Endothelial cell of umbilical vein (primary cell): ENCODE measurements at regions not wholly inside any gene's neighbourhood (a gene's known extent, or its start where the extent isn't known, plus 50 kb on each side); places are given as distances from the start of the nearest gene placed in this dataset.

Experiments
- EZH2 ChIP-seq: IDR thresholded peaks from 2 replicates; pipeline ENCODE4 v1.6.1; 2012; ENCODE audit warnings: borderline replicate concordance, low read depth, mild to moderate bottlenecking, moderate library complexity, low read length, inconsistent platforms; ENCODE audit not compliant: severe bottlenecking
- GATA2 ChIP-seq: IDR thresholded peaks from 2 replicates; pipeline ENCODE4 v1.7.0; 2011; ENCODE audit warnings: low read depth, mild to moderate bottlenecking, moderate library complexity, mixed read lengths, low read length; ENCODE audit not compliant: insufficient read length, insufficient read depth
- JUN ChIP-seq: IDR thresholded peaks from 2 replicates; pipeline ENCODE4 v1.6.1; 2011; ENCODE audit warnings: borderline replicate concordance, low read depth; ENCODE audit not compliant: insufficient read length, insufficient read depth
- MYC ChIP-seq: IDR thresholded peaks from one replicate; pipeline ENCODE4 v1.6.1; 2011; ENCODE audit warnings: mild to moderate bottlenecking, low read depth, low read length
- POLR2A ChIP-seq: IDR thresholded peaks from 2 replicates; pipeline ENCODE4 v1.6.1; 2012; ENCODE audit warnings: low read depth, mild to moderate bottlenecking, control low read depth, low read length
- POLR2AphosphoS5 ChIP-seq: IDR thresholded peaks from 2 replicates; pipeline ENCODE4 v1.6.1; 2012; ENCODE audit warnings: low read depth, mild to moderate bottlenecking, control low read depth, low read length, moderate library complexity; ENCODE audit not compliant: insufficient read depth
- TF ChIP-seq, protein P1 (sequence below), 2 donors: IDR thresholded peaks; 1 replicate in 1 of 2; 2 replicates in 1 of 2; pipeline ENCODE4 v1.5.1; 2011; ENCODE audit warnings: low read length in 2 of 2, mild to moderate bottlenecking in 2 of 2, moderate library complexity in 2 of 2, control low read depth in 1 of 2, inconsistent platforms in 1 of 2, low read depth in 1 of 2; ENCODE audit not compliant: insufficient read depth in 1 of 2; ENCODE audit errors: extremely low read depth in 1 of 2
- TF ChIP-seq, protein P2 (sequence below): IDR thresholded peaks from 2 replicates; pipeline ENCODE4 v1.6.1; 2011; ENCODE audit not compliant: insufficient read depth, insufficient read length

- TF ChIP-seq, protein P1, sequence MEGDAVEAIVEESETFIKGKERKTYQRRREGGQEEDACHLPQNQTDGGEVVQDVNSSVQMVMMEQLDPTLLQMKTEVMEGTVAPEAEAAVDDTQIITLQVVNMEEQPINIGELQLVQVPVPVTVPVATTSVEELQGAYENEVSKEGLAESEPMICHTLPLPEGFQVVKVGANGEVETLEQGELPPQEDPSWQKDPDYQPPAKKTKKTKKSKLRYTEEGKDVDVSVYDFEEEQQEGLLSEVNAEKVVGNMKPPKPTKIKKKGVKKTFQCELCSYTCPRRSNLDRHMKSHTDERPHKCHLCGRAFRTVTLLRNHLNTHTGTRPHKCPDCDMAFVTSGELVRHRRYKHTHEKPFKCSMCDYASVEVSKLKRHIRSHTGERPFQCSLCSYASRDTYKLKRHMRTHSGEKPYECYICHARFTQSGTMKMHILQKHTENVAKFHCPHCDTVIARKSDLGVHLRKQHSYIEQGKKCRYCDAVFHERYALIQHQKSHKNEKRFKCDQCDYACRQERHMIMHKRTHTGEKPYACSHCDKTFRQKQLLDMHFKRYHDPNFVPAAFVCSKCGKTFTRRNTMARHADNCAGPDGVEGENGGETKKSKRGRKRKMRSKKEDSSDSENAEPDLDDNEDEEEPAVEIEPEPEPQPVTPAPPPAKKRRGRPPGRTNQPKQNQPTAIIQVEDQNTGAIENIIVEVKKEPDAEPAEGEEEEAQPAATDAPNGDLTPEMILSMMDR (IDR thresholded peaks at IDR 0.05; ENCODE audit: extremely low read depth in 1 of 2, insufficient read depth in 1 of 2, low read depth in 1 of 2, low read length in 2 of 2), result no peak
- TF ChIP-seq POLR2A (no peak), EZH2 (no peak), POLR2AphosphoS5 (no peak), JUN (no peak), MYC (no peak), GATA2 (no peak)
- TF ChIP-seq, protein P2, sequence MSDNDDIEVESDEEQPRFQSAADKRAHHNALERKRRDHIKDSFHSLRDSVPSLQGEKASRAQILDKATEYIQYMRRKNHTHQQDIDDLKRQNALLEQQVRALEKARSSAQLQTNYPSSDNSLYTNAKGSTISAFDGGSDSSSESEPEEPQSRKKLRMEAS, result no peak
These were observed 97.3 kb upstream of the MYCN start for GRCh38 chr2:15842758-15843666.
